ENCODE measurements at regions not wholly inside any gene's neighbourhood (a gene's known extent, or its start where the extent isn't known, plus 50 kb on each side); places are given as distances from the start of the nearest gene placed in this dataset.

DNA sequence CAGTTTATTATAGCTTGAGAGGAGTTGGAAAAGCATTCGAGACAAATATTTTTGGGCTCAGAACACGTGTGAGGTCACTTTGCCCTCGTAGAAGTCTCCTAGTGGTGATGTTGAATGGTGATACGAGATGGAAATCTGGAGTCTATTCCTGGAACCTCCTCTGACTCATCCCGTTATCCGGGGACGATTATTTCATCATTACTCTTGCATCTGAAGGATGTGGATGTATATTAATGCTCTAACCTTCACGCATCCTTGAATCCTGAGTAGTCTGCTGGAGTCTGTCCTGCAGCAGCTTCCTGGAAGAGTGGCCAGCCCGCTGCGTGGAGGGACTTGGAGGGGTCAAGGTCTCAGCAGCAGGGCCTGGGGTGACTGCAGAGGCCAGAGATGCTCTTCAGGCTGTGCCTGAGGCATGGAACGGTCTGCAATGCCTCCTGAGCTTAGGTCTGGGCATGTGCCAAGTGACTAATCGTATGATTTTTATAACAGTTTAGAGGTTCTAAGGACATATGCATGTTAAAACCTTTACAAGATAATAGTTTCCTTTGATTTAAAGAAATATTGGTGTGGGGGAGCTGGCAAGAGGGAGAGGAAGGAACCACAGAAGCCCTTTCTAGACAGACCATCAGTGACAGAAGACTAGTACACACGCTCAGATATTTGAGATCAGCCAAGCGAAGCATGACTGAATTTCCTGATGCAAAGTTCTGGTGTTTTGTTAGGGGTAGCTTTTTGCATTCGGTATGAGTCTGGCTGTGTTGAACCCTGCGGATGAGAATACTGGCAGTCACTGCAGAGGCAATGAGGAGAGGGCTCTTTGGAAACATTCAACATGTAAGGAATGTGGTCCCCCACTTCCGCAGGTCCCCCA, 400.2 kb downstream of the QKI start (continued):
- TF ChIP-seq, protein P1, sequence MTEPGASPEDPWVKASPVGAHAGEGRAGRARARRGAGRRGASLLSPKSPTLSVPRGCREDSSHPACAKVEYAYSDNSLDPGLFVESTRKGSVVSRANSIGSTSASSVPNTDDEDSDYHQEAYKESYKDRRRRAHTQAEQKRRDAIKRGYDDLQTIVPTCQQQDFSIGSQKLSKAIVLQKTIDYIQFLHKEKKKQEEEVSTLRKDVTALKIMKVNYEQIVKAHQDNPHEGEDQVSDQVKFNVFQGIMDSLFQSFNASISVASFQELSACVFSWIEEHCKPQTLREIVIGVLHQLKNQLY (CRISPR knock-in tag; conservative IDR thresholded peaks at IDR 0.05), result no peak
- TF ChIP-seq SMARCA4 (IDR thresholded peaks at IDR 0.05) (peak; percentile 33; the same call in 1 of the 2 replicates), ZFPM2 (CRISPR knock-in tag; IDR thresholded peaks at IDR 0.05) (no peak), TEAD1 (CRISPR knock-in tag; IDR thresholded peaks at IDR 0.05) (no peak), MECOM (CRISPR knock-in tag; IDR thresholded peaks at IDR 0.05) (peak; percentile 58; the same call in 1 of the 2 replicates), ZEB2 (IDR thresholded peaks at IDR 0.05) (no peak), ZNF77 (CRISPR knock-in tag; IDR thresholded peaks at IDR 0.05) (no peak), PCBP1 (IDR thresholded peaks at IDR 0.05; ENCODE audit: low read depth, low read length, poor library complexity, severe bottlenecking) (no peak), ZC3H8 (IDR thresholded peaks at IDR 0.05) (no peak), ZFP36 (IDR thresholded peaks at IDR 0.05; ENCODE audit: low read depth, low read length, partially characterized antibody) (no peak), NCOA2 (IDR thresholded peaks at IDR 0.05; ENCODE audit: partially characterized antibody in 2 of 2) (no peak), PYGO2 (tag; IDR thresholded peaks at IDR 0.05) (no peak), ZNF699 (CRISPR knock-in tag; IDR thresholded peaks at IDR 0.05; ENCODE audit: insufficient replicate concordance) (no peak), TAF9B (IDR thresholded peaks at IDR 0.05; ENCODE audit: partially characterized antibody) (no peak), SRSF3 (IDR thresholded peaks at IDR 0.05; ENCODE audit: insufficient read depth, low read length) (no peak), ZNF707 (CRISPR knock-in tag; conservative IDR thresholded peaks at IDR 0.05) (no peak), KLF13 (tag; IDR thresholded peaks at IDR 0.05; ENCODE audit: borderline replicate concordance, low read depth) (no peak)
- TF ChIP-seq, protein P2, sequence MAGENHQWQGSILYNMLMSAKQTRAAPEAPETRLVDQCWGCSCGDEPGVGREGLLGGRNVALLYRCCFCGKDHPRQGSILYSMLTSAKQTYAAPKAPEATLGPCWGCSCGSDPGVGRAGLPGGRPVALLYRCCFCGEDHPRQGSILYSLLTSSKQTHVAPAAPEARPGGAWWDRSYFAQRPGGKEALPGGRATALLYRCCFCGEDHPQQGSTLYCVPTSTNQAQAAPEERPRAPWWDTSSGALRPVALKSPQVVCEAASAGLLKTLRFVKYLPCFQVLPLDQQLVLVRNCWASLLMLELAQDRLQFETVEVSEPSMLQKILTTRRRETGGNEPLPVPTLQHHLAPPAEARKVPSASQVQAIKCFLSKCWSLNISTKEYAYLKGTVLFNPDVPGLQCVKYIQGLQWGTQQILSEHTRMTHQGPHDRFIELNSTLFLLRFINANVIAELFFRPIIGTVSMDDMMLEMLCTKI (IDR thresholded peaks at IDR 0.05; ENCODE audit: partially characterized antibody), result no peak
- TF ChIP-seq, protein P3, sequence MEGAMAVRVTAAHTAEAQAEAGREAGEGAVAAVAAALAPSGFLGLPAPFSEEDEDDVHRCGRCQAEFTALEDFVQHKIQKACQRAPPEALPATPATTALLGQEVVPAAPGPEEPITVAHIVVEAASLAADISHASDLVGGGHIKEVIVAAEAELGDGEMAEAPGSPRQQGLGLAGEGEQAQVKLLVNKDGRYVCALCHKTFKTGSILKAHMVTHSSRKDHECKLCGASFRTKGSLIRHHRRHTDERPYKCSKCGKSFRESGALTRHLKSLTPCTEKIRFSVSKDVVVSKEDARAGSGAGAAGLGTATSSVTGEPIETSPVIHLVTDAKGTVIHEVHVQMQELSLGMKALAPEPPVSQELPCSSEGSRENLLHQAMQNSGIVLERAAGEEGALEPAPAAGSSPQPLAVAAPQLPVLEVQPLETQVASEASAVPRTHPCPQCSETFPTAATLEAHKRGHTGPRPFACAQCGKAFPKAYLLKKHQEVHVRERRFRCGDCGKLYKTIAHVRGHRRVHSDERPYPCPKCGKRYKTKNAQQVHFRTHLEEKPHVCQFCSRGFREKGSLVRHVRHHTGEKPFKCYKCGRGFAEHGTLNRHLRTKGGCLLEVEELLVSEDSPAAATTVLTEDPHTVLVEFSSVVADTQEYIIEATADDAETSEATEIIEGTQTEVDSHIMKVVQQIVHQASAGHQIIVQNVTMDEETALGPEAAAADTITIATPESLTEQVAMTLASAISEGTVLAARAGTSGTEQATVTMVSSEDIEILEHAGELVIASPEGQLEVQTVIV (CRISPR knock-in tag; IDR thresholded peaks at IDR 0.05; ENCODE audit: borderline replicate concordance), result no peak
- TF ChIP-seq, protein P4, sequence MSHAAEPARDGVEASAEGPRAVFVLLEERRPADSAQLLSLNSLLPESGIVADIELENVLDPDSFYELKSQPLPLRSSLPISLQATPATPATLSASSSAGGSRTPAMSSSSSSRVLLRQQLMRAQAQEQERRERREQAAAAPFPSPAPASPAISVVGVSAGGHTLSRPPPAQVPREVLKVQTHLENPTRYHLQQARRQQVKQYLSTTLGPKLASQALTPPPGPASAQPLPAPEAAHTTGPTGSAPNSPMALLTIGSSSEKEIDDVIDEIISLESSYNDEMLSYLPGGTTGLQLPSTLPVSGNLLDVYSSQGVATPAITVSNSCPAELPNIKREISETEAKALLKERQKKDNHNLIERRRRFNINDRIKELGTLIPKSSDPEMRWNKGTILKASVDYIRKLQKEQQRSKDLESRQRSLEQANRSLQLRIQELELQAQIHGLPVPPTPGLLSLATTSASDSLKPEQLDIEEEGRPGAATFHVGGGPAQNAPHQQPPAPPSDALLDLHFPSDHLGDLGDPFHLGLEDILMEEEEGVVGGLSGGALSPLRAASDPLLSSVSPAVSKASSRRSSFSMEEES (CRISPR knock-in tag; IDR thresholded peaks at IDR 0.05), result no peak
- TF ChIP-seq, protein P5, sequence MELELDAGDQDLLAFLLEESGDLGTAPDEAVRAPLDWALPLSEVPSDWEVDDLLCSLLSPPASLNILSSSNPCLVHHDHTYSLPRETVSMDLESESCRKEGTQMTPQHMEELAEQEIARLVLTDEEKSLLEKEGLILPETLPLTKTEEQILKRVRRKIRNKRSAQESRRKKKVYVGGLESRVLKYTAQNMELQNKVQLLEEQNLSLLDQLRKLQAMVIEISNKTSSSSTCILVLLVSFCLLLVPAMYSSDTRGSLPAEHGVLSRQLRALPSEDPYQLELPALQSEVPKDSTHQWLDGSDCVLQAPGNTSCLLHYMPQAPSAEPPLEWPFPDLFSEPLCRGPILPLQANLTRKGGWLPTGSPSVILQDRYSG (tag; conservative IDR thresholded peaks at IDR 0.05; ENCODE audit: low read depth), result no peak

Measured in K562 (cell line).